AG10803 (cell line): ENCODE measurements at regions not wholly inside any gene's neighbourhood (a gene's known extent, or its start where the extent isn't known, plus 50 kb on each side); places are given as distances from the start of the nearest gene placed in this dataset.

Experiments used
- DNase-seq: peaks from one replicate; pipeline ENCODE4 v3.0.0; 2010; ENCODE audit warnings: low read depth
- H3K4me3 ChIP-seq: 2 replicates; pipeline ENCODE4 v1.5.1; 2011; ENCODE audit warnings: mild to moderate bottlenecking, low read length, control low read depth
- CTCF ChIP-seq: conservative IDR thresholded peaks from 2 replicates; pipeline ENCODE4 v1.5.1; 2011; ENCODE audit warnings: mild to moderate bottlenecking, low read length, control low read depth, inconsistent platforms

GRCh38 chr4:170529748-170530722 lies 440.3 kb upstream of the AADAT start:
- no peak for TF ChIP-seq CTCF
- DNase-seq: no peak
- no peak overlapping the region for H3K4me3 ChIP-seq

- no peak for TF ChIP-seq CTCF
- DNase-seq: no peak
- H3K4me3 ChIP-seq: no peak overlapping the region
These were observed 436.7 kb upstream of the AADAT start for GRCh38 chr4:170526471-170526870.

DNA sequence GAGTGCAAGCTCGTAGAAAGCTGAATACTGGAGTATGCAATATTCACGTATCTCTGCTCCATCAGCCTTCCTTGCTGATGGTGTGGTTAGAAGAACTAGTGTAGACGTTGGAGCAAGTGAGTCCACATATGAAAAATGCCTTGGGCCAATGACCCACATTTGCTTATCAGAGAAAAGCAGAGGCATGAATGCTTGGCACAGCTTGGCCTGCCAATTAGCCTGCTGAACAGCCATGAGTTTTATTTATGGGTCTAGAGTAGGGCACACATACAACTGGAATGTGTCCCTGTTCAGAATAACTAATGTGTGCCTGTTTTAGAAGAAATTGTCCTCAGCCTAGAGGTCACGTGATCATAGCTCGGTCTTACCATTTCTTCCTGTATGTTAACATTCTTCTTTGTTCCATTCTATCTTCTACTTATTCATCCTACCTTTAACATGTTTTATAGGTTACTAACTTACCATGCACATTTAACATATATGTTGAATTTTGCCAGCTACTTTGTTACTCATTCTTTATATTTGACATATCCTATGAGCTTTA lies 432.7 kb upstream of the AADAT start:
- TF ChIP-seq CTCF: no peak
- no peak overlapping the region for H3K4me3 ChIP-seq
- no peak for DNase-seq

DNA sequence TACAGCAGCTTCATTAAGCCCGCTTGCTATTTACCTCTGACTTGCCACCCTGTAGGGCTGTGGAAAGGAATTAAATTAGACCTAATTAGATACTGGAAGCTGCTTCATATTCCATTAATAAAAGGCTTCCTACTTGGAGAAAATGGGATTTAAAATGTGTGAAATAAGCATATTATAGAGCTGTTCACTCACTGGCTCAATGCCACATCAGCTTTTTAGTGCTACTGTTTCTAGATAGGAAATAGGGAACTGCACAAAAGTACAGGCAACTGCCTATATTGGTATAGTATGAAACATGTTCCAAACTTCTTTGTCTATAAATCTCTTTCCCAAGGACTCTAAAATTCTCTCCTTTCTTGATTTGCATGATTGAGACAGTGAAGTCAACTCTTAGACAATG lies 407.9 kb upstream of the AADAT start:
- DNase-seq: no peak
- no peak overlapping the region for H3K4me3 ChIP-seq
- TF ChIP-seq CTCF: no peak

DNA sequence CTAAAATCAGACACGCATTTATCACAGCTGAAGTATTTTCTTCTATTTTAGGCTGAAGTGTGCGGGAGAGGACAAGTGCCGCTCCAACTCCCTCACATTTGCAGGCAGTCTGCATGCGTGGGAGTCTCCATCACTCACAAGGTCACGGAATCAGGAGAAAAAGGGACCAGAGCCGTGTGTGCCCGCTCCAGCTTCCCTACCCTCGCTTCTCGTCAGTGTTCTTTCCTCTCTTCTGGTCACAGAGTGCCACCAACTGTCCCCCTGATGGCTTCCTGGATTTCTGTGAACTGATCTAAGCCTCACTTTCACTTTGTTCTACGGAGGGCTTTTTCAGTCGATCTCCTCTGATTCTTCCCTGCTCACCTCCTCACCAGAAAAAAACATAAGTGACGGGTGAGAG lies 407.4 kb upstream of the AADAT start:
- H3K4me3 ChIP-seq: peak overlapping the region; percentile 47
- TF ChIP-seq CTCF: no peak
- peak; percentile 2 for DNase-seq

DNA sequence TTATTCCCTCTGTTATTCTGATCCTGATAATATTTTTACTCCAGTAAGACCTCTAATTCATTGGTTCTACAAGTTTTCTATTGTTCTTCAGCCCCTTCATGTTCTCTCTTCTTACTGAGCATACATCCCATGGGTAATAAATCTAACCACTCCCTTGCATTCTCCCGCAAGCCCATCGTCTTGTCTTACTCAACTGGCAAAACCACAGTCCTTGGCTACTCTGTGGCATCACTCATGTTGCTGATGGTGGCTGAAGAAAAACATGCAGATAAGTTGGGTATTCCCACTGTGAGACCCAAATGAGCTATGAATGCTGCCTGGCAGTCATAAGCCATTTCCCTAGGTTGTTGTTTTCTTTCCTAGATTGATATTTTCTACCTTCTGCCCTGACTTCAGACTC lies 402.2 kb upstream of the AADAT start:
- no peak overlapping the region for H3K4me3 ChIP-seq
- TF ChIP-seq CTCF: no peak
- DNase-seq: no peak

DNA sequence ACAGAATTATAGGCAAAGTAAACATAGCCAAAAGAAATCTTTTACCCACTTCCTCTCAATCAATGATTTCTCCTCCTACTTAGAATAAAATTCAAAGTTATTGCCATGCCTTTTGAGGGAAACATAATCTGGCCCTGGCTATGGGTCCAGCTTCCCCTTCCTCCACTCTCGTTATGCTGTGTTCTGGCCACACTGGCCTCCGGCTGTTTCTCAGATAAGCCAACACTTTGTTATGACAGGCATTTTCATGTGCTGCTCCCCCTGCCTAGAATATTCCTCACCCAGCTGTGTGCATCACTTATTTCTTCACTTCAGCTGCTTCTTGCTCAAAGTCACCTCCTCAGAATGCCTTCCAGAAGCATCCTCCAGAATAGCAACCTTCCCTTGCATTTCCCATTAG lies 386.6 kb upstream of the AADAT start:
- no peak for TF ChIP-seq CTCF
- no peak overlapping the region for H3K4me3 ChIP-seq
- DNase-seq: peak; percentile 0
